ENCODE measurements at regions not wholly inside any gene's neighbourhood (a gene's known extent, or its start where the extent isn't known, plus 50 kb on each side); places are given as distances from the start of the nearest gene placed in this dataset.

GRCh38 chr3:106962993-106963392 lies 414.2 kb upstream of the CCDC54 start:
- TF ChIP-seq CTCF (IDR thresholded peaks at IDR 0.05) (no peak), POLR2A (IDR thresholded peaks at IDR 0.05) (no peak)
